NCI-H82 (cell line): ENCODE measurements at regions not wholly inside any gene's neighbourhood (a gene's known extent, or its start where the extent isn't known, plus 50 kb on each side); places are given as distances from the start of the nearest gene placed in this dataset.

Experiments used
- DNase-seq: peaks from one replicate; lab custom pipeline; 2025; lab: John Stamatoyannopoulos, UW

- DNase-seq, result no peak
Measured at GRCh38 chr22:34992672-34993071, 73.3 kb upstream of the ISX start.

- no peak for DNase-seq
Measured at GRCh38 chr22:34993548-34993947, 72.4 kb upstream of the ISX start.

- DNase-seq, result peak; percentile 57
Measured at GRCh38 chr22:34997633-34998299, 68.2 kb upstream of the ISX start.

- no peak for DNase-seq
Measured at GRCh38 chr22:34998921-34999320, 67.0 kb upstream of the ISX start.

GRCh38 chr22:35008213-35008612, 57.7 kb upstream of the ISX start:
- no peak for DNase-seq

- no peak for DNase-seq
Measured at GRCh38 chr22:35010543-35010942, 55.4 kb upstream of the ISX start.

- no peak for DNase-seq
Measured at GRCh38 chr22:35014812-35015211, 51.1 kb upstream of the ISX start.
